ENCODE measurements at regions not wholly inside any gene's neighbourhood (a gene's known extent, or its start where the extent isn't known, plus 50 kb on each side); places are given as distances from the start of the nearest gene placed in this dataset.

DNA sequence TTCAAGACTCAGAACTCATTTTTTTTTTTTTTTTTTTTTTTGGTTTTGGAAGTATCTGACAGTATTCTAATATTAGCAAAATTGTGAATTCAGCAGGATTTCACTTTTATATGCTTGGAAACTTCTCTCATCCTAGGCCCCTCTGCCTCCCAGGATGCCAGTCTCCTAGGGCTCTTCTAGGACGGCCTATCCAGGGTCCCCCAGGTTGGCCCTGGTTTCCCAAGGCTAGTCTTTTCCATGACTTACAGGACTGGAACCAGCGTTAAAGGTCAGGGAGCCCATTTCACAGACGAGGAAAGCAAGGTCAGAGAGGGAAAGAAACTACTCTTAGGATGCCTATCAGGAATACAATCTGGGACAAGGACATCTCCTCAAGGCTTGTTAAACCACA is 412.5 kb downstream of the PTPRU start:
- DNase-seq (ENCODE audit: low read depth): no peak

DNA sequence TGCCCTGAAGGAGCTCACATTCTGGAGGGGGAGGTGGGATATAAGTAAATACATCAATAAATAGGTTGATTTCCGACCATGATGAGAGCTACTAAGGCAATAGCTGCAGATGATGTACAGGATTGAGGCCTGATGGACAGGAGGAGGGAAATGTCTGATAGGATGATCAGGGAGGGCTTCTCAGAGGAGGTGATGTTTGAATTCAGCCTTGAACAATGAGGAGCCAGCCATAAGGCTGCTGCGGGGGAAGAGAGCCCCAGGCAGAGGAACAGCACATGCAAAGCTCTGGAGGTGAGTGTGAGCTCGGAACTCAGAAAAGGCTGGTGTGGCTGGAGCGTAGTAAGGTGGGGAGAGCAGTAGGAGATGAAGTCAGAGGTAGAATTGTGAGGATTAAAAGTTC is 411.7 kb downstream of the PTPRU start:
- no peak for DNase-seq (ENCODE audit: low read depth)

DNA sequence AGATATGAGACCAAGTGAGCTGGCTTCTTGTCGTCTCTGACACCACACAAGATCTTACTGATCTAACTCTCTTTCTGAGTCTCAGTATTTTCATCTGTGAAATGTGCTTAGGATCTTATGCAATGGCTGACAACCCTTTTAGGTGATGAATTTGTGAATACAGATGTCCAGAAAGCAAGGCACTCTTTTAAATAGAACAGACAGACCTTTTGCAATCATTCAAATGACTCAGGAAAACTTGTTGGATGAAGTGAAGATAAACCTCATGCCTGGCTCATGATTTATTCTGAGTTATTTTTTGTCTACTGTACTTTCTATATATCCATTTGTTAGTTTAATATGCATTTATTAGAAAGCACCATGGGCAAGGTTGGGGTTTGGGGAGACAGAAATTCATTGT is 411.3 kb downstream of the PTPRU start:
- no peak for DNase-seq (ENCODE audit: low read depth)

DNA sequence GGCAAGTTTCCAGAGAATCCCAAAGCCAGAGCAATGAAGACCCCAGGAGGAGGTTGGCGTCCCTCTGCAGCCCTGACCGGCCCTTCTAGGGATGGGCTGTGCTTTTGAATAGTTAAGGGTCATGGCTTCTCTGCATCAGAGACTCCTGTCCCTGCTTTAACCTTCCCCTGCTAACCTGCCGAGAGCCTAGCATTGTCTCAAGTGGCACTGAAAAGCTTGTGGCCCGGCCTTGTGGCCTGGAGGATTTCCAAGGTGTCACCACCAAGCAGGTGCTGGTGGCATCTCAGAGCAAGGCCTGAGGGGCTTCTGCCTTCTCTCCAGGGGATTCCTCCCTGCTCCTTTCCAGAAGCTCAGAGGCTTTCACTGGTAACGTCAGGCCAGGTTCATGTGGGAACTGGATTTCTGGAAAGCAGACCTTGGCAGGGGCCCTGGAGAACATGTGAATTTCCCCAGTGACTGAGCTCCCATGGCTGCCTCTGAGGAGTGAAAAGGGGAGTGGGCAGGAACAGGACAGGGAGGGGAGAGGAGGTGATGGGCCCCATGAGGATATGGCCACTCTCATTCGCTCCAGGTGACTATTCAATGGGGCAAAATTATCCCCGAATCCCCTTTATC is 409.9 kb downstream of the PTPRU start:
- peak; percentile 50 for DNase-seq (ENCODE audit: low read depth)

DNA sequence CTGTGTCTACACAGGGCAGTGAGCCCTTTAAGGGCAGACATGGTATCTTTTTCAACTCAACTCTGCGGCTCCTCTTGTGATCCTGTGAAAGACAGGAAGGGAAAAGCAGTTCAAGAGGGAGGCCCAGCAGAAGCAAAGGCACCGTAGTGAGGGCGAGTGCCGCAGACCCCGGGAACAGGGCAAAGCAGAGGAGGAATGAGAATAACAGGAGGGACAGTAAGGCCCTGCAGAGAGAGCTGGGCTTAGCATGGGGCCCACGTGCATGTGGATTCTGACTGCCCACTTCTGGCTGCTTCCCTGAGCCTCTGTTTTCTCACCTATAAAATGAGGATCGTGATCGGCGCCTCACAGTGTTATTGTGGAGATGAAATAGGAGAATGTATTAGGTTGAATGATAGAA is 409.3 kb downstream of the PTPRU start:
- no peak for DNase-seq (ENCODE audit: low read depth)

DNA sequence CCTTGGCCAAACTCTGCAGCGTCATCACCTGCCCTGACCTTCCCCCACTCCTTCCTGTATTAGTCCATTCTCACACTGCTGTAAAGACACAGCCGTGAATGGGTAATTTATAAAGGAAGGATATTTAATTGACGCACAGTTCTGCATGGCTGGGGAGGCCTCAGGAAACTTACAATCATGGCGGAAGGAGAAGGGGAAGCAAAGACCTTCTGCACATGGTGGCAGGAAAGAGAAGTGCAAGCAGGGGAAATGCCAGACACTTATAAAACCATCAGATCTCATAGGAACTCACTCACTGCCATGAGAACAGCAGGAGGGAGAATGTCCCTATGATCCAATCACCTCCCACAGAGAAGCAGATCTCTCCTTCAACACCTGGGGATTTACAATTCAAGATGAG is 408.5 kb downstream of the PTPRU start:
- DNase-seq (ENCODE audit: low read depth): no peak

DNA sequence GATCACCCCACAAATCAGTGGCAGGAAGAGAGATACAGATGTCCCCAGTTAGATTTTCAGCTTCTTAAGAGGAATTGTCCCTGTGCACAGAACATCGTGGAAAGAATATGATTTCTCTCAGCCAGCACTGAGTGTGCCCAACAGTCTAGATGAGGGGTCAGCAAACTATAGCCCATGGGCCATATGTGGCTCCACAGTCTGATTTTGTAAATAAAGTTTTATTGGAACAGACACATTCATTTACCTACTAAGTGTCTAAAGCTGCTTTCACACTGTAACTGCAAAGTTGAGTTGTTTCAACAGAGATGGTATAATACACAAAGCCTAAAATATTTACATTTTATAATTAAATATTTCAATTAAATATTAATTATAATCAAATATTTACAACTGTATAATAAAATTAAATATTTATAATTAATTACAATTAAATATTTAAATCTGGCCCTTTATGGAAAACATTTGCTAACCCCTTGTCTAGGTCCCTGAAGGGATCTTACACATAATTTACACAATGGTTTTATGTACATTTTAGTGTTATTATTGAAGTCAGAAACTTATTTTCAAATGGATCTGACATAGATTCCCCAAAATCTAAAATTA is 407.6 kb downstream of the PTPRU start:
- DNase-seq (ENCODE audit: low read depth): no peak

DNA sequence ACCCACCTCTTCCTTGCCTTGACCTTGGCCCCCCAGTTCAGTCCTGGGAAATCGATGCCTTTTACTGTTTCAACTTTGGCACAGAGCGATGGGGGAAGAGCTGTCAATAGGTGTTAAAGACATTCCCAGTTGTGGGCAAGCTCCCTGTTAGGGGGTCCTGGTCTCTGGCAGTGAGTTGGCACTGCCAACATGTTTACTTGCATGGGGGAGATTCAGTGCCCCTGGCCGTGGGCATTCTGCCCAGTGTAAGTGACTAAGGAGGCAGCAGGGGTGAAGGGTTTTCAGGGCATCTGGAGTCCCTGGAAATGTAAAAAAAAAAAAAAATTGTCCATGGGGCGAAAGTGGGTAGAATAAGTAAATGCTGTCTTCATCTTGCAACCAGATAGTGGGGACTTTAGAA is 407.0 kb downstream of the PTPRU start:
- no peak for DNase-seq (ENCODE audit: low read depth)

DNA sequence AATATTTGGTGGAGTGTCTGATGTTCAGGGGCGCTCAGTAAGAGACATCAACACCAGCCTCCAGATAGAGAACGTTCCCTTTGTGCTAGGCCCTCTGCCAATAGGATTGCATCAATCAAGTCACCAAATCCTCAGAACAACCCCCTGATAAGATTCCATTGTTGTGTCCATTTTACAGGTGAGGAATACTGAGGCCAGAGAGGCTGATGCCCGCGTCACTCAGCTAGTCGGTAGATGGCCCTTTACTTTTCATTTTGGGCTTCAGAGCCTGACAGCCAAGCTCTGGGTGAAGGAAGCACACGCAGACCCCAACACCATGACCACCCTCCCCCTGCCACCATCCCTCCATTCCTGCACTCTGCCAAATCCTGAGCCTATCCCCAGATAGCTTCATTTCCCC is 406.2 kb downstream of the PTPRU start:
- no peak for DNase-seq (ENCODE audit: low read depth)

DNA sequence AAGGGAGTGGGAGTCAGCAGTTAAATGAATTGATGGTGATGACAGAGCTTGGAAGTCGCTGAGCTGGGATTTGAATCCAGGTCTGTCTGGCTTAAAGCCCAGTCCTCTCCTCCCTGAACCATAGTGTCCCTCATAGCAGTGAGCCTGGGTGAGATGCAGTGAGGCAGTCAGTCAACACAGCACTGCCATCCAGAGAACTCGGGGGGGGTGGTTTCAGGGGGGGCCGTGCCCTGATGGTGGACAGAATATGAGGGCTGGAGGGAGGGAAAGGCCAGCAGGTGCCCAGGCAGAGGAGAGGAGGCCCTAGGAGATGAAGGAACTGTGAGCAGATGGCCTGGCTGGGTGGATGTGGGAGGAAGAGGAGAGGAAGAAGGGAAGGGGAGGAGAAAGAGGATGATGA is 405.6 kb downstream of the PTPRU start:
- DNase-seq (ENCODE audit: low read depth): no peak

DNA sequence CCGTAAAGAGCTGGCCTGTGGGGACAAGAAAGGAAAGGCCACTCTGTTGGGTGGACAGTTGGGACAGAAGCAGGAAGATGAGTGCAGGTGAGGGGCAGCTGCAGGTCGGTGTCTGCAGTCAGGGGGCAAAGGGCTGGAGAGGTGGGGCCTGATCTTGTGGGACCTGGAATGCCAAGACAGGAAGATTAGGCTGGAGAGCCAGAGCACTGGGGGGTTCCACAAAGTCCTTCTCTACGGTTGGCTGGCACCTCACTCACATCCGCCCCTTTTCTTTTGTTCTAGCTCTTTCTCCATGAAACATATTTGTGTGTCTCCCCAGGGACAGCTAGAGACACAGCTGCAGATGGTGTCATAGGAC is 404.1 kb downstream of the PTPRU start:
- no peak for DNase-seq (ENCODE audit: low read depth)

DNA sequence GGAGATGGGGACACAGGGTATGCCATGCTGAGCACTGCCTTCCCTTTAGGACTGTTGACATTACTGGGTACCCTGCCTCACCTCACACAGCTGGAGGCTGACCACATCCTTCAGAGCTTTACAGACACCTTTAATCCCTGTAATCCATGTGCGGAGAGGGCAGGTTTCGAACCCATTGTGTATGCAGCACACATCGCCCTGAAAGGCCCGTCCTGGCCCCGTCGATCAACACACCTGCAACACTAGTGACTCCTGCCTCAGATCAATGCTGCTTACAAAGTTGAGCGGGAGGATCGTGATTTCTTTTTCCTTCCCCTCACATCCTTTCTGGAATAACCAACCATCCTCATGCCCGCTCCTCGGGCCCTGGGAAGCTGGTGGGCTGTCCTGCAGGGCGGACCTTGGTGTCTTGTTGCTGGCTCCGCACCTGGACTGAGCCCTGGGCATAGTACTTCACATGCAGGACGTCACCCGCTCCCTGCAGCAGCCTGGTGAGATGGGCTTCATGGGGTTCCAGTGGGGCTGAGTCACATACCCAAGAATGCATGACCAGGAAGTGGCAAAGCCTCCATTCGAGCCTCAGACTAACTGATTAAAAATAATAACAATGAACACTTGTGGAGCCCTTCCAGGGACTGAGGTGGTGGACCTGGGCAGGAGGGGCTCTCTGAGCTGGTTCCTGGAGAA is 403.6 kb downstream of the PTPRU start:
- DNase-seq (ENCODE audit: low read depth): peak; percentile 71

DNA sequence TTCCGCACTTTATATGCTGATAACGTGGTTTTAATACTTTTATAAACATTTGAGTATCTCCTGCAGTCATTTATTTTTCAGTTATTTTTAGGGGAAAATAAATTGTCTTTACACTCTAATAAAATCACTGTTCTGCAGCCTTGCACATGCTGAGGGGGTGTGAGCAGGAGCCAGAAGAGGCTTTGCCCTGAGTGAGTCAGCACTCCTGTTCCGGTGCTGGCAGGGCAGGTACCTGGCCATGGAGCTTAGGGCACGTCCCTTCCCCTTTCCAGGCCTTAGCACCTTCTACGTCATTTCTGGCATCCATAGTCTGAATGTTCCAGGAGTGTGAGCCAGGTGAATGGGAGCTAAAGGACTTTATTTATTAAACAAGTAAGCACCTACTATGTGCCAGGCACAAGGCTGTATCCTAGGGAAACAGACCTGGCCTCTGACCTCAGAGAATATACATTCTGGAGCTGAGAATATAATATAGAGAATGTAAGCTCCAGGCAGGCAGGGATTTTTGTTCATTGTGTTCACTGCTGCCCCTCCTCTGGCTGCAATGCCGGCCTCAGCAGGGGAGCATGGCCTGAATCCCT is 402.9 kb downstream of the PTPRU start:
- DNase-seq (ENCODE audit: low read depth): no peak

DNA sequence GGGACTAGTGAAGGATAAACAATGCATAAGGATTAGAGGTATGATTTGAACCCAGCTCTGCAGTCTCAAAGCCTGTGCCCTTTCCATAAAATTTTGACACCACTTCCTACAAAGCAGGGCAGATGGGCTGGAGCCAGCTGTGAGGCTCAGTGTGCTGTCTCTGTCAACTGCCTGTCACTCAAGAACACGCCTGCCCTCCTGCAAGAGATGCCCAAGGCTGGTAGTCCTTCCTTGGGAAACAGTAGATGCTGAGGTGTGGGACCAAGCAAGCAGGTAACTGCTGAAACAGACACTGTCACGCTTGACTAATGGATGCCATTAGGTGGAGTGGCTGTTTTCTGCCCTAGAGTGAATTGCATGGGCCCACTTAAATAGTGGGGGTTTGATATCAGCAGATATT is 402.0 kb downstream of the PTPRU start:
- no peak for DNase-seq (ENCODE audit: low read depth)

DNA sequence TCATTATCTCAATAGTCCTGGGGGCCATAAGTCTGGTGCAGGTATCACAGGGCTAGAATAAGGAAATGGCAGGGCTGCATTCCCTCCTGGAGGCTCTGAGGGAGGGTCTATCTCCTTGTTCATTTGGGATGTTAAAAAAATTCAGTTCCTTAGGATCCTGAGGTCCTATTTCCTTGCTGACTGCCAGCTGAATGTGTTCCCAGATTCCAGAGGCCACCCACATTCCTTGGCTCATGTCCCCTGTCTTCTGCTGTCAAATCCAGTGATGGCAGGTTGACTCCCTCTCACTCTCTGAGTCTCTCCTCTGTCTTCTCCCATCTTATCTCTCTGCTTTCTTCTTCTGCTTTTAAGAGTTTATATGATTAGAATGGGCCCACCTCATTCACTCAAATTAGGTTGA is 400.6 kb downstream of the PTPRU start:
- DNase-seq (ENCODE audit: low read depth): peak; percentile 18

DNA sequence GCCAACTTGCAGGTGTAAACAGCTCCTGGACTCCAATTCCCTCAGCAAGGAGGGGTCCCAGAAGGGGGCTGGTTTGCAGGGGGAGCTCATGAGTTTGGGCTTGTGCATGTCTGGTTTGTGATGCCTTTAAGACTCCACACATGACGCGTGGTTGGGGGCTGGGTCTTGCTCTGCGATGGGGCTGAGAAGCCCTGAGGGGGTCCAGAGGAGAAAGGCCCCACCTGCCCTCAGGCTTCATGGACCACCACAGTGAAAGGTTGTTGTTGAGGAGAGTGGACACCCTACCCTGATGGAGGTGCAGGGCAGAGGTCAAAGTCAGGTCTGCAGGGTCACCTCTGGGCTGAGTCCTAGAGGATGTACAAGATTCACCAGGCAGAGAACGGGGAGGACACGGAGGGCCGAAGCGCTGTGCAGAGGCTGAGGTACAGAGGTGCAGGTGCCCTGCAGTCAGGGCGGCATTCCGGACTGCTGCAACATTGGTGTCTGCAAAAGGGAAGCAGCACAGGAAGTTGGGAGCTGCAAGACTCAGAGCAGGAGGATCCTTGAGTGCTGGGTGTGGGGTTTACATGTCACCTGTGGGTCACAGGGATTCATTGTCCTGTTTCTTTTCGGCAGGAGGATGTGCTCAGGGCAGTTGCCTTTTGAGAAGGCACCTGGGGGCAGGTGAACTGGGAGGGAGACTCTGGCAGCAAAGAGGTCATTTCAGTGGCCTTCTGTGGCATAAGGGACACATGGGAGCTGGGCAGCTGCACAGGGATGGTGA is 399.4 kb downstream of the PTPRU start:
- no peak for DNase-seq (ENCODE audit: low read depth)

DNA sequence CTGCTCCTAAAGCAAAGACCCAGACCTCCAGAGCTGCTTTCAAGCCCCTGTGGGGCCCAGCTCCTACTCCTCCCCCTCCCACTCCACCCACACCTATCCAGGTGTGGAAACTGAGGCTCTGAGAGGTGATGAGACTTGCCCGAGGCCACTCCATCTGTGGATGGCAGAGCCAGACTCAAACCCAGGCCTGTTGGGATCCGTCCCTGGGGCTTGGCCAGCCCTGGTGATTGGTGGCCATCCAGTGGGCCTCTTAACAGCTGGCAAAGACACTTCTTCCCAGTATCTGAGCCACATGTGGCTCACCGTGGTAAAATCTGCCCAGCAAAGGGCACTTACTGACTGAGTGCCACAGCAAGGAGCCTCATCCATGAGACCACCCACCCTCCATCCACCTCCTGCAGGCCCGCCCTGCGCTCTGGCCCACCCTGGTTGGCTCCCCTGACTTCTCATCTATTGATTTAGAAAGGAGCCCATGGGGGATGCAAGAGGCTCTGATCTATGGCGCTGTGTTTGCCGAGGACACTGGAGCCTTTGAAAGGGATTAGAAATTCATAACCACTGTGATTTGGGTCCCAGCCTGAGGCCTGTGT is 398.5 kb downstream of the PTPRU start:
- no peak for DNase-seq (ENCODE audit: low read depth)

DNA sequence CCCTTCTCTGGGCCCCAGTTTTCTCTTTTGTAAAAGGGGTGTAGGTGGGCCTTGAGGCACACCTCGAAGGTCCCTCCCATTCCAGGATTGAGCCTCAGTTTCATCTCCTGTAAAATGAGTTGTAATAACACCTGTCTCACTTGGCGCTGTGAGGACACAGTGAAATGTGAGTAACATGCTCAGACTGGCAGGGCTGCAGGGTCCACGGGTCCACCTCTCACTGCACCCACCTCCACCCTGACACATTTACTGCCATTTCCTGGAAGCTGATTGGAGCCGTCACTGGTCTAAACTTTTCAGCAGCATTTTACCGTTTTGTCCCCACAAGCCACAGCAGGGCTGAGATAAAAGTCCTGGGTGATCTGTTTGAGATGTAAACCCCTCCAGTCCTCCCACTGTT is 398.0 kb downstream of the PTPRU start:
- no peak for DNase-seq (ENCODE audit: low read depth)

DNA sequence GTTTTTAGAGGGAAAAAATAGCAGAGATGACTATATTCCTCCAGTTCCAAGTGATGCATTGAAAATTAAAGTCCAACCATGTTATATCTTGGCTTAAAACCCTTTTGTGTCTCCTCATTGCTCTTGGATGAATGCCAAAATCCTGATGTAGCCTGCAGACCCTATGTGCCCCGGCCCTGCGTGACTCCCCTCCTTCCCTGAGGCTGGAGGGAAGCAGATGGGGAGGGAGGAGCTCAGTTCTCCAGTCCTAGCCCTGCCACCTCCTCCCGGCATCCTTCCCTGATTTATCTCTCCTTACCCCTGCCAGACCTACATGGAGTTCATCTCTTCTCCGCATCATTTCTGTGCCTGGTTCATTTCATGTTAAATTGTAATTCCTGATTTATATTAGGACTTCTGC is 397.4 kb downstream of the PTPRU start:
- no peak for DNase-seq (ENCODE audit: low read depth)

DNA sequence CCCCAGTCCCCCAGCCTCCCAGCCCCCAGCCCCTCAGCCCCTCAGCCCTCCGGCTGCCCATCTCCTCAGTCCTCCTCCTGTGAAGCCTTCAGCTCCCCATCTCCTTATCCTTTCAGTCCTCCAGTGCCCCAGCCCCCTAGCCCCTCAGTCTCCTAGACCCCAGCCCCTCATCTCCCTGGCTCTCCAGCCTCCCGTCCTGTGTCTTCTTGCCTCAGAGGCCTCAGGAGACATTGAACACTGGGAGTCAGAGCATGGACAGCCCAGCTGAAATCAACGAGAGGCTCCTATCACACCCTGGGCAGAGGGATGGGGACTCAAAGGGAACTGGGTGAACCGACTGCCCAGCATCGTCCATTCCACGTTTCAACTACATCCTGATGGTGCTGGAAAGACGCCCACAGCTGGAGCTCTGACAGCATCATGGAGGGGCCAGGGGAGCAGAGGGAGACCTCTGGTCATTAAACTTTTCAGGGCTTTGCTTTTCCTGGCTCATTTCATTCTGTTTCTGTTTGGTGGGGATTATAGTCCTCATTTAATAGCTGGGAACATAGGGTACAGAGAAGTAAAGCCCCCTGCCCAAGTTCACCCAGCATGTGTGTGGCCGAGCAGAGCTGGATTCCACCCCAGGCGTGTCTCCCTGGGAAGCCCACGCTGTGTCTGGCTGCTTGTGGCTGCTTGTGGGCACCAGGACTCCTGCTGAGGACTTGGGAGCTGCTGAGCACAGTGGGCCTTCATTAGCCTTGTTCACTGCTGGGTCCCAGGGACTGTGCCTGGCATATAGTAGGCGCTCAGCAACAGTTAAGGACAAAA is 396.7 kb downstream of the PTPRU start:
- no peak for DNase-seq (ENCODE audit: low read depth)
